ENCODE measurements at regions not wholly inside any gene's neighbourhood (a gene's known extent, or its start where the extent isn't known, plus 50 kb on each side); places are given as distances from the start of the nearest gene placed in this dataset.
"Not testable (repeated sequence)": the region's sequence is repeated elsewhere in the genome, so short reads cannot be mapped to it uniquely, and the experiment has no call there.

- DNase-seq (ENCODE audit: low read depth) = not testable (repeated sequence)
Measured at GRCh38 chr18:45344680-45345079, 270.6 kb upstream of the SLC14A2 start.

GRCh38 chr18:45349019-45349418 is 266.3 kb upstream of the SLC14A2 start:
- no peak for DNase-seq (ENCODE audit: low read depth)

- no peak for DNase-seq (ENCODE audit: low read depth)
Measured at GRCh38 chr18:45349467-45349866, 265.8 kb upstream of the SLC14A2 start.

GRCh38 chr18:45350404-45351156 is 264.7 kb upstream of the SLC14A2 start:
- no peak for DNase-seq (ENCODE audit: low read depth)

GRCh38 chr18:45352874-45353273 is 262.4 kb upstream of the SLC14A2 start:
- DNase-seq (ENCODE audit: low read depth) = no peak

- DNase-seq (ENCODE audit: low read depth) = no peak
Measured at GRCh38 chr18:45353530-45353929, 261.7 kb upstream of the SLC14A2 start.

GRCh38 chr18:45355944-45356520 is 259.2 kb upstream of the SLC14A2 start:
- DNase-seq (ENCODE audit: low read depth) = no peak

GRCh38 chr18:45357686-45358470 is 257.4 kb upstream of the SLC14A2 start:
- no peak for DNase-seq (ENCODE audit: low read depth)

- DNase-seq (ENCODE audit: low read depth) = no peak
Measured at GRCh38 chr18:45359275-45360009, 255.8 kb upstream of the SLC14A2 start.

- DNase-seq (ENCODE audit: low read depth) = no peak
Measured at GRCh38 chr18:45361125-45361851, 254.0 kb upstream of the SLC14A2 start.

GRCh38 chr18:45363196-45363595 is 252.1 kb upstream of the SLC14A2 start:
- no peak for DNase-seq (ENCODE audit: low read depth)

- no peak for DNase-seq (ENCODE audit: low read depth)
Measured at GRCh38 chr18:45365835-45366234, 249.4 kb upstream of the SLC14A2 start.

- DNase-seq (ENCODE audit: low read depth) = no peak
Measured at GRCh38 chr18:45370255-45371010, 244.8 kb upstream of the SLC14A2 start.

- no peak for DNase-seq (ENCODE audit: low read depth)
Measured at GRCh38 chr18:45373286-45373880, 241.9 kb upstream of the SLC14A2 start.

GRCh38 chr18:45374236-45374635 is 241.0 kb upstream of the SLC14A2 start:
- no peak for DNase-seq (ENCODE audit: low read depth)

GRCh38 chr18:45374878-45375630 is 240.2 kb upstream of the SLC14A2 start:
- no peak for DNase-seq (ENCODE audit: low read depth)

GRCh38 chr18:45376193-45376592 is 239.1 kb upstream of the SLC14A2 start:
- DNase-seq (ENCODE audit: low read depth) = no peak

- no peak for DNase-seq (ENCODE audit: low read depth)
Measured at GRCh38 chr18:45378308-45378707, 237.0 kb upstream of the SLC14A2 start.

- DNase-seq (ENCODE audit: low read depth) = no peak
Measured at GRCh38 chr18:45378933-45379332, 236.3 kb upstream of the SLC14A2 start.

- DNase-seq (ENCODE audit: low read depth) = no peak
Measured at GRCh38 chr18:45379903-45380302, 235.4 kb upstream of the SLC14A2 start.
